GM21737 (cell line): ENCODE measurements at regions not wholly inside any gene's neighbourhood (a gene's known extent, or its start where the extent isn't known, plus 50 kb on each side); places are given as distances from the start of the nearest gene placed in this dataset.
A peak's percentile ranks its signal among the peaks of the same experiment; 100 is the strongest.
"Not testable (repeated sequence)": the region's sequence is repeated elsewhere in the genome, so short reads cannot be mapped to it uniquely, and the experiment has no call there.

Experiments used
- ATAC-seq: cut with Tn5 transposase; IDR thresholded peaks from one replicate; pipeline ENCODE4 v1.9.1; 2021; ENCODE audit warnings: mild to moderate bottlenecking, moderate library complexity; ENCODE audit not compliant: unreplicated experiment

- no peak for ATAC-seq
These were observed 49.7 kb downstream of the SIPA1L2 start for GRCh38 chr1:232579958-232580941.

- ATAC-seq: no peak
These were observed 50.5 kb downstream of the SIPA1L2 start for GRCh38 chr1:232579466-232579865.

GRCh38 chr1:232578651-232579195 lies 51.2 kb downstream of the SIPA1L2 start:
- peak; percentile 72 for ATAC-seq

- no peak for ATAC-seq
These were observed 52.2 kb downstream of the SIPA1L2 start for GRCh38 chr1:232577772-232578171.

- no peak for ATAC-seq
These were observed 53.4 kb downstream of the SIPA1L2 start for GRCh38 chr1:232576537-232576936.

- ATAC-seq: no peak
These were observed 54.2 kb downstream of the SIPA1L2 start for GRCh38 chr1:232575763-232576040.

GRCh38 chr1:232574889-232575762 lies 54.8 kb downstream of the SIPA1L2 start:
- ATAC-seq: no peak

- ATAC-seq: no peak
These were observed 55.9 kb downstream of the SIPA1L2 start for GRCh38 chr1:232574077-232574476.

- no peak for ATAC-seq
These were observed 58.4 kb downstream of the SIPA1L2 start for GRCh38 chr1:232571523-232571922.

- ATAC-seq: no peak
These were observed 59.9 kb downstream of the SIPA1L2 start for GRCh38 chr1:232570007-232570406.

- not testable (repeated sequence) for ATAC-seq
These were observed 60.4 kb downstream of the SIPA1L2 start for GRCh38 chr1:232569554-232569921.

GRCh38 chr1:232568906-232569553 lies 60.9 kb downstream of the SIPA1L2 start:
- ATAC-seq: no peak

- no peak for ATAC-seq
These were observed 61.5 kb downstream of the SIPA1L2 start for GRCh38 chr1:232568331-232568852.

GRCh38 chr1:232566093-232566492 lies 63.8 kb downstream of the SIPA1L2 start:
- no peak for ATAC-seq

GRCh38 chr1:232562855-232563510 lies 67.0 kb downstream of the SIPA1L2 start:
- ATAC-seq: no peak

GRCh38 chr1:232561381-232561780 lies 68.6 kb downstream of the SIPA1L2 start:
- no peak for ATAC-seq

- no peak for ATAC-seq
These were observed 69.0 kb downstream of the SIPA1L2 start for GRCh38 chr1:232560940-232561339.

GRCh38 chr1:232558954-232559353 lies 71.0 kb downstream of the SIPA1L2 start:
- no peak for ATAC-seq

GRCh38 chr1:232557502-232558191 lies 72.3 kb downstream of the SIPA1L2 start:
- no peak for ATAC-seq

- no peak for ATAC-seq
These were observed 72.8 kb downstream of the SIPA1L2 start for GRCh38 chr1:232557096-232557495.
